IPS DF 4.7 (cell line): ENCODE measurements at regions not wholly inside any gene's neighbourhood (a gene's known extent, or its start where the extent isn't known, plus 50 kb on each side); places are given as distances from the start of the nearest gene placed in this dataset.

Experiments used
- DNase-seq: peaks from one replicate; pipeline ENCODE4 v3.0.0-alpha.2; 2013; ENCODE audit warnings: low spot score; ENCODE audit errors: extremely low read depth

DNA sequence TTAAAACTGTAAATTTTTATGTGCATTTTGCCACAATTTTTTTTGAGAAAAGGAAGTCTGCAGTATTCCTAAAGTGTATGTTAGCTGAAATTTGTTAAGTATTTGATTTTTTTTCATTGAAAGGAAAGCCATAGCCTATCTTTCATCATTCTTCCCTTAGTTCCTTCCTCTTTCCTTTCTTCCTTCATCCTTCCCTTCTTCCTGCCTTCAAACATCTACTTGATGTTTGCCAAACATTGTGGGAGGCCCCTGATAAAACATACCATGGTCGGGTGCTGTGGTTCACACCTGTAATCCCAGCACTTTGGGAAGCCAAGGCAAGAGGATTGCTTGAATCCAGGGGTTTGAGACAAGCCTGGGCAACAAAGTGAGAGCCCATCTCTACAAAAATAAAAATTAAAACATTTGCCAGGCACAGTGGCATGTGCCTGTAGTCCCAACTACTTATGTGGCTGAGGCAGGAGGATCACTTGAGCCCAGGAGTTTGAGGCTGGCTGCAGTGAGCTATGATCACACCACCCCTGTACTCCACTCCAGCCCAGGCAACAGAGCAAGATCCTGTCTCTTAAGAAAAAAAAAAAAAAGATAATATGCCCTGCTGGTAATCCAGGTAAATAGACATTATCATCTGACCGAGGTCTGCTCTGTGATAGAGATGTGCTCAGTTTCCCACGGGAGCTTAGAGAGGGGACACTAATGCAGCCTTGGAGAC, 62.9 kb upstream of the FOXN2 start:
- DNase-seq, result no peak

DNA sequence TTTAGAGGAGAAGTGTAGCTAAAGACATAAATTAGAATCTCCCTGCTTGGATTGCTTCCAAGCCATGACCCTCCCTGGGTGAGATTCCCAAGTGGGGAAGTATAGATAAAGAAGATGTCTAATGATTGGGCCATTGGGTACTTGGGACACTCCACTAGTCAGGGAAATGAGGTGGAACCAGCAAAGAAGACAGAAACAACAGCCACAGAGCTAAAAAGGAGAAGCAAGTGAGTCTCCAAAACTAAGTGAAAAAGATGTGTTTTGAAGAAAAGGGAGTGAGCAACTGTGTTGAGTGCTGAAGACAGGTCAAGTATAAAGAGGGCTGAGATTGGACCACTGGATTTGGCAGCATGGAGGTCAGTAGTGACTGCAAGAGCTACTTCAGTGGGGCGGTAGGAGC, 61.2 kb upstream of the FOXN2 start:
- DNase-seq, result no peak

DNA sequence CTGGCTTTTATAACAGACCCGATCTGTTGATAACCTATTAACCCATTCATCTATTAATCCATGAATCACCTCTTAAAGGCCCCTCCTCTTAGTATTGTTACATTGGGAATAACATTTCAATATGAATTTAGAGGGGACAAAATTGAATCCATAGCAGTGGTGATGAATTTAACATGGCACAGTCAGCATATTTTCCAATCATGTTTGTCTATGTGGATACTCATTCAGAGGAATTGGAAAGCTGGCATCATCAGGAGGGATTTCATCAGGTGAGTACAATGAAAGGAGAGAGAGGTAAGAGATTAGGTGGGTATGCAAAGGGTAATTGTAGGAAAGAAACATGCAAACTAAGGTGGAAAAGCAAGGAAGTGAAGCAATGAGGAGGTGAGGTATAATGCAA, 59.6 kb upstream of the FOXN2 start:
- DNase-seq, result no peak

DNA sequence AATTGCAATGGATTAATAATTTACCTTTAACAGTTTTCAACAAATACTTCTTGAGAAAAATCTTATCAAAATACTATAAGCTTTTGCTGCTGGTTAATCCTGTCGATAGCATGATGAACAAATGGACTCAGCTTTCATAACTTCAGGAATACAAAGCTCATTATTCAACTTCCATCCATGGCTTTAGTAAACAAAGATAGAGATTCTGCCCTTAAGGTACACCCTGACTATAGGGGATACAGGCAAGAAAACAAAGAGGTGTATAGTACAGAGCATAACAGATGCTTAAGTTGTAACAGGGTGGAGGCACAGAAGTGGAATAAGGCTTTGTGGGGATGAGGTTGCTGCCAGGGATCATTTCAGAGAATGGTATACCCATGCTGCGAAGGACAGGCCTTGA, 57.0 kb upstream of the FOXN2 start:
- no peak for DNase-seq

DNA sequence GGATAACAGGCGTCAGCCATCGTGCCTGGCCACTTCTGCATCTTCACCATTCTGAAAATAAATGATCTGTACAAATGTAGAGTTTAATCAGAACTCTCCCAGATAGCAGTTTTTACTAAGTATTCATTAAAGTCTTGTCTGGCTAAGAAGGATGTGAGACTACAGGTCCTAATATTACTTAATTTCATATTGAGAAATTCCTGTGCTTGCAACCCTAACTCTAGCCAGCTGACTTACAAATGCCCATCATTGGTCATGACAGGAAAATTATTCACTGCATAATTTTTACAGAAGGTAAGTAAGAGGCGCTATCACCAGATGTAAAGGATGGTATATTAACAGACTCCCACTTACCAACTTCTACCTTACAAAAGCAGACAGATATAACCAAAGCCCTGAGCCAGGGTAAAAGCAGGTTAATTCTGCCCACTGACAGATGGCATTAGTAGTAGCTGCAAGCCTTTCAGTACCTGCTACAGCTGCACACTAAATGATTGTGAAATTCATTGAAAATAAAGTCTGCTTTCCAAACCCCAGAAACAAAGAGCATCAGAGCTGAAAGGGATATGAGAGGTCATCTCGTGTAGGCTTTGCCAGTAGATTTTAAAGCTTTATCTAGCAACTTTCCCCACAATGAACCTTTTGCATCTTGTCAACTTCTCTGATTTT, 55.9 kb upstream of the FOXN2 start:
- no peak for DNase-seq

DNA sequence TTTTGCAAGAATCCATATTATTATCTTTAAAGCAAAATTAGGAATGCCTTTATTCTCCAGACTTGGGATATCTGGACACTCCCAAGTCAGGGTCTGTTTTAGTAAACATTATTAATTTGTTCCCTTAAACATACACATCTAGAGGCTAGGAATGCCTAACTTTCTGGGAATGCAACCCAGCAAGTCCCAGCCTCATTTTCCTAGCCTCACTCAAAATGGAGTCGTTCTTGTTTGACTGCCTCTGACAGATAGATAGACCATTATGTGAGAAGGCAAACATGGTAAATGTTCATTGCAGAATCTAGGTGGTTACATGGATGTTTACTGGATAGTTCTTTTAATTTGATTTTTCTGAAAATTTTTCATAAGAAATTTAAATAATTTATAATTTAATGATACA, 54.7 kb upstream of the FOXN2 start:
- no peak for DNase-seq

- DNase-seq, result no peak
Measured at GRCh38 chr2:48264627-48265026, 49.9 kb upstream of the FOXN2 start.
